HL-60 (cell line): ENCODE measurements at regions not wholly inside any gene's neighbourhood (a gene's known extent, or its start where the extent isn't known, plus 50 kb on each side); places are given as distances from the start of the nearest gene placed in this dataset.

Experiments used
- DNase-seq, 2 experiments: peaks; one replicate each; pipeline ENCODE4 v3.0.0-alpha.2; 2010 to 2020; ENCODE audit warnings: low read depth in 1 of 2, low spot score in 1 of 2
- H3K27ac ChIP-seq: fragments of 250-450 bp; sonication (Bioruptor Pico); replicated peaks from 2 replicates; pipeline ENCODE4 v1.5.1; 2020; ENCODE audit warnings: mild to moderate bottlenecking, moderate library complexity
- H3K27me3 ChIP-seq: fragments of 250-450 bp; sonication (Bioruptor Pico); 2 replicates; pipeline ENCODE4 v1.5.1; 2021; ENCODE audit warnings: mild to moderate bottlenecking, moderate library complexity; ENCODE audit not compliant: insufficient read depth, poor library complexity, severe bottlenecking
- H3K4me3 ChIP-seq: replicated peaks from 2 replicates; pipeline ENCODE4 v1.5.1; 2011; ENCODE audit warnings: mild to moderate bottlenecking, control low read depth, low read length; ENCODE audit not compliant: insufficient read depth
- CTCF ChIP-seq: IDR thresholded peaks from one replicate; pipeline ENCODE4 v1.5.1; 2011; ENCODE audit warnings: low read length, control low read depth, inconsistent platforms; ENCODE audit not compliant: insufficient read depth
- GABPA ChIP-seq: IDR thresholded peaks from 2 replicates; pipeline ENCODE4 v1.6.1; 2012; ENCODE audit warnings: low read depth
- POLR2AphosphoS5 ChIP-seq: IDR thresholded peaks from 2 replicates; pipeline ENCODE4 v1.6.1; 2012; ENCODE audit warnings: low read depth
- REST ChIP-seq: IDR thresholded peaks from 2 replicates; pipeline ENCODE4 v1.6.1; 2012; ENCODE audit warnings: low read depth; ENCODE audit not compliant: insufficient replicate concordance
- SPI1 ChIP-seq: IDR thresholded peaks from 2 replicates; pipeline ENCODE4 v1.6.1; 2012; ENCODE audit warnings: low read depth, mild to moderate bottlenecking, borderline replicate concordance

DNA sequence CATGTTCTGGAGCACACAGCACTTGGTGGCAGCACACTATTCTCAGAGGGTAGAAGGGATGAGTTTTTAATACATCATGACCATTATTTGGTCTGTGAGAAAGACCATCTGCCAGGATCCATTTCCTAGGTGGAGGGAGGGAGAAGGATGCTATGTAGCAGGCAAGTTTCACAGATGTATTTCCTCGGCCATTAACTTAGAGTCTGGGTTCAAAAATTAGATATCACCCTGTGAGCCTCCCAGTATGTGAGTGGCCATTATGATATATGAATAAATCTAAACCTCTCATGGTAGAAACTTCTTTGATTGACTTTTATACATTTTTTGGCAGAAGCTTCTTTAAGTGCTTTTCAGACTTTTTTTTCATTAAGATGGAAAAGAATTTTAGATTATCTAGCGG lies 133.9 kb downstream of the SREK1 start:
- no peaks in the 10 kb centered on the region for H3K27me3 ChIP-seq
- no peak for DNase-seq
- TF ChIP-seq REST (no peak), CTCF (no peak), SPI1 (no peak), POLR2AphosphoS5 (no peak), GABPA (no peak)
- H3K4me3 ChIP-seq = no peak overlapping the region
- no peak overlapping the region for H3K27ac ChIP-seq

- DNase-seq = peak; percentile 2 to 18
- TF ChIP-seq POLR2AphosphoS5 (no peak), REST (no peak), SPI1 (no peak), CTCF (no peak), GABPA (no peak)
- H3K4me3 ChIP-seq = no peak overlapping the region
- no peak overlapping the region for H3K27ac ChIP-seq
- H3K27me3 ChIP-seq = no peaks in the 10 kb centered on the region
These were observed 137.2 kb downstream of the SREK1 start for GRCh38 chr5:66281294-66281693.

DNA sequence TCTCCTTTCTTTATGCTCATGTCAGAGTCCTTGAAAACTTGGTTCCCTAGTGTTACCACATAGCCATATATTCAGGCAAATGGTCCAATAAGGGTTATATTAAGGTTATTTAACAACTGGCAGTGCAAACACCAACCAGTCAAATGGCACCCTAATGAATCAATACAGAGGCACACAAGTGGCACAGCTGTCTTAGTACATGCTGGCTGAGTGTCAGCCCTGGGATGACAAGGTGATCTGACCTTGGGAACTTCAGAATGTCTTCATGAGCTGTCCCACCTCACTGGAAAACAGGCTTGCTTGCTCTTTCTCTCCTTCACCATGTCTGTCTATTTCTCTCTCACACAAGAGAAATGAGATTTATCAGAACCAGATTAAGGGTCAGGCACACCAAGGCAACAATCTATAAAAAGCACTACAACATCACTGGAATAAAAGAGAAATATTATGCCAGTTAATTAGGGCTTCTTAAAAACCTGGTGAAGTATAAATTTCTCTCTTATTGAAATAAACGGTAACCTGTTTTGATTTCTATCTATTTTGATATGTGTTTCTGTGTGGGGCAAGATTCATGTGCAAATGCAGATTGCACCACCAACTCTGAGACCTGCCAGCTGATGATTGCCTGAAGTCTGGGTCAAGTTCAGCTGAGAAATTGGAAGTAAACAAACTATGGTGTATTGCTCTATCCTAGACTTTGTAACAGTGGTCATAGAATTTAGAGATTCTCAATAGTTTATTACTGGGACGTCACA lies 140.7 kb downstream of the SREK1 start:
- Histone ChIP-seq H3K4me3 (no peak overlapping the region), H3K27me3 (no peaks in the 10 kb centered on the region), H3K27ac (no peak overlapping the region)
- DNase-seq = no peak
- TF ChIP-seq POLR2AphosphoS5 = no peak
- no peak for TF ChIP-seq CTCF
- TF ChIP-seq SPI1 = no peak
- TF ChIP-seq GABPA = no peak
- no peak for TF ChIP-seq REST
